GM21529 (cell line): ENCODE measurements at regions not wholly inside any gene's neighbourhood (a gene's known extent, or its start where the extent isn't known, plus 50 kb on each side); places are given as distances from the start of the nearest gene placed in this dataset.

Experiments used
- ATAC-seq: cut with Tn5 transposase; IDR thresholded peaks from one replicate; pipeline ENCODE4 v1.9.1; 2021; ENCODE audit not compliant: unreplicated experiment

GRCh38 chr3:76754247-76754646 lies 285.7 kb upstream of the ROBO2 start:
- no peak for ATAC-seq

GRCh38 chr3:76756577-76756976 lies 283.3 kb upstream of the ROBO2 start:
- ATAC-seq: no peak

- ATAC-seq: no peak
Observed at GRCh38 chr3:76760336-76760735, 279.6 kb upstream of the ROBO2 start.

- ATAC-seq: no peak
Observed at GRCh38 chr3:76765511-76765910, 274.4 kb upstream of the ROBO2 start.

- ATAC-seq: no peak
Observed at GRCh38 chr3:76768912-76769311, 271.0 kb upstream of the ROBO2 start.

- no peak for ATAC-seq
Observed at GRCh38 chr3:76776927-76777326, 263.0 kb upstream of the ROBO2 start.

GRCh38 chr3:76788206-76788605 lies 251.7 kb upstream of the ROBO2 start:
- no peak for ATAC-seq

- no peak for ATAC-seq
Observed at GRCh38 chr3:76789237-76789636, 250.7 kb upstream of the ROBO2 start.

- no peak for ATAC-seq
Observed at GRCh38 chr3:76811418-76811817, 228.5 kb upstream of the ROBO2 start.

GRCh38 chr3:76812649-76813242 lies 227.2 kb upstream of the ROBO2 start:
- no peak for ATAC-seq

GRCh38 chr3:76815561-76815960 lies 224.3 kb upstream of the ROBO2 start:
- ATAC-seq: no peak

- no peak for ATAC-seq
Observed at GRCh38 chr3:76820481-76820880, 219.4 kb upstream of the ROBO2 start.

- no peak for ATAC-seq
Observed at GRCh38 chr3:76824658-76825240, 215.2 kb upstream of the ROBO2 start.

GRCh38 chr3:76826861-76827260 lies 213.0 kb upstream of the ROBO2 start:
- no peak for ATAC-seq

GRCh38 chr3:76827701-76828226 lies 212.1 kb upstream of the ROBO2 start:
- no peak for ATAC-seq

- no peak for ATAC-seq
Observed at GRCh38 chr3:76834657-76835056, 205.2 kb upstream of the ROBO2 start.

- no peak for ATAC-seq
Observed at GRCh38 chr3:76841747-76842146, 198.2 kb upstream of the ROBO2 start.

- ATAC-seq: no peak
Observed at GRCh38 chr3:76842216-76842615, 197.7 kb upstream of the ROBO2 start.

- no peak for ATAC-seq
Observed at GRCh38 chr3:76855451-76855850, 184.4 kb upstream of the ROBO2 start.

- no peak for ATAC-seq
Observed at GRCh38 chr3:76859596-76859995, 180.3 kb upstream of the ROBO2 start.

GRCh38 chr3:76864355-76864754 lies 175.5 kb upstream of the ROBO2 start:
- no peak for ATAC-seq

GRCh38 chr3:76866729-76867408 lies 173.0 kb upstream of the ROBO2 start:
- ATAC-seq: peak; percentile 58
